VCaP (cell line): ENCODE measurements at regions not wholly inside any gene's neighbourhood (a gene's known extent, or its start where the extent isn't known, plus 50 kb on each side); places are given as distances from the start of the nearest gene placed in this dataset.

Source experiments
- H3K27ac ChIP-seq: fragments of 450-650 bp; 2 replicates; pipeline ENCODE4 v1.5.1; 2017
- TF ChIP-seq, protein P1 (sequence below): fragments of 450-650 bp; conservative IDR thresholded peaks from 2 replicates; pipeline ENCODE4 v1.5.1; 2017; ENCODE audit warnings: mild to moderate bottlenecking, moderate library complexity

GRCh38 chr2:237191714-237192081 lies 106.0 kb downstream of the COPS8 start:
- no peak overlapping the region for H3K27ac ChIP-seq
- TF ChIP-seq, protein P1, sequence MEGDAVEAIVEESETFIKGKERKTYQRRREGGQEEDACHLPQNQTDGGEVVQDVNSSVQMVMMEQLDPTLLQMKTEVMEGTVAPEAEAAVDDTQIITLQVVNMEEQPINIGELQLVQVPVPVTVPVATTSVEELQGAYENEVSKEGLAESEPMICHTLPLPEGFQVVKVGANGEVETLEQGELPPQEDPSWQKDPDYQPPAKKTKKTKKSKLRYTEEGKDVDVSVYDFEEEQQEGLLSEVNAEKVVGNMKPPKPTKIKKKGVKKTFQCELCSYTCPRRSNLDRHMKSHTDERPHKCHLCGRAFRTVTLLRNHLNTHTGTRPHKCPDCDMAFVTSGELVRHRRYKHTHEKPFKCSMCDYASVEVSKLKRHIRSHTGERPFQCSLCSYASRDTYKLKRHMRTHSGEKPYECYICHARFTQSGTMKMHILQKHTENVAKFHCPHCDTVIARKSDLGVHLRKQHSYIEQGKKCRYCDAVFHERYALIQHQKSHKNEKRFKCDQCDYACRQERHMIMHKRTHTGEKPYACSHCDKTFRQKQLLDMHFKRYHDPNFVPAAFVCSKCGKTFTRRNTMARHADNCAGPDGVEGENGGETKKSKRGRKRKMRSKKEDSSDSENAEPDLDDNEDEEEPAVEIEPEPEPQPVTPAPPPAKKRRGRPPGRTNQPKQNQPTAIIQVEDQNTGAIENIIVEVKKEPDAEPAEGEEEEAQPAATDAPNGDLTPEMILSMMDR: no peak

GRCh38 chr2:237192881-237193280 lies 107.2 kb downstream of the COPS8 start:
- H3K27ac ChIP-seq: no peak overlapping the region
- TF ChIP-seq, protein P1: no peak

- H3K27ac ChIP-seq: no peak overlapping the region
- TF ChIP-seq, protein P1: no peak
These were observed 107.7 kb downstream of the COPS8 start for GRCh38 chr2:237193436-237193835.

GRCh38 chr2:237194081-237194480 lies 108.4 kb downstream of the COPS8 start:
- TF ChIP-seq, protein P1: no peak
- no peak overlapping the region for H3K27ac ChIP-seq

DNA sequence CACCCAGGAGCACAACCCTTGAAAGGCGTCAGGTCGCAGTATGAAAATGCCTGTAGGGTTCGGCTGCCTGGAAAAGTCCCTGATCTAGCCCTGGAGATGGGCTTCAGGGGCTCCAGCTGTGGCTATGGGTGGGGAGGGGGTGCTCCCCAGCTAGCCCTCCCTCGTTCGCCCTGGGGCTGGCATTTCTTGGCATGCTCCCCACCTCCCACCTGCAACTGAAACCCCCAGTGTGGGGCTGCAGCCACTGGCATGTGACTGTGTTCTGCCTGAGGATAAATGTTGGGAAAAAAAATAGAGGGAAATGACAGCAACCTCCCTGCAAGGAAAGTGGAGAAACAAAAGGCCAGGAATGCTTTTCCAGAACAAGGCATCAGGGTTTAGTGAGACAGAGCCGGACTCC lies 109.2 kb downstream of the COPS8 start:
- TF ChIP-seq, protein P1: no peak
- no peak overlapping the region for H3K27ac ChIP-seq

- TF ChIP-seq, protein P1: no peak
- no peak overlapping the region for H3K27ac ChIP-seq
These were observed 109.9 kb downstream of the COPS8 start for GRCh38 chr2:237195396-237196120.

DNA sequence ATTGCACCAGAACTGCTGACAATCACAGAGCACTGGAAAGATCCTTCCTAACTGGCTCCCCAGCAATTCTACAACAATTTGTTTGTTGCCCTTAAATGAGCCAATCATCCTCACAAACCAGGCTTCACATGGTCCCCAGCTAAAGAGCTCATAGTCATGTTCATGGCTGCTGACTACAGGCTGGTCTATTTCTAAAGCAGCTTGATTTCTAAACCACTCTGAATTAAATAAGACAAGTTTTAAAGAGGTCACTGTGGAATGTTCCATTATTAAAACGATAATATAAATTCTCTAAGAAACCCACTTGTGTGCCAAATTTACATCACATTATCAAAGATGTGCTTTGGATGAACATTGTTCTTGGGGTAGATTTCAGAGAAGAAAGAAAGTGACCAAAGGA lies 110.7 kb downstream of the COPS8 start:
- H3K27ac ChIP-seq: no peak overlapping the region
- TF ChIP-seq, protein P1: no peak
